ENCODE measurements at regions not wholly inside any gene's neighbourhood (a gene's known extent, or its start where the extent isn't known, plus 50 kb on each side); places are given as distances from the start of the nearest gene placed in this dataset.

- no peak for TF ChIP-seq CTCF (IDR thresholded peaks at IDR 0.05; ENCODE audit: partially characterized antibody, unreplicated experiment)
- H3K27me3 Mint-ChIP-seq (ENCODE audit: unreplicated experiment), result no peaks in the 10 kb centered on the region
- no peak overlapping the region for H3K4me3 Mint-ChIP-seq (ENCODE audit: unreplicated experiment)
- no peaks in the 10 kb centered on the region for H3K36me3 Mint-ChIP-seq (ENCODE audit: unreplicated experiment)
- no peak for DNase-seq
- H3K4me1 Mint-ChIP-seq (ENCODE audit: low read depth, unreplicated experiment), result no peaks in the 10 kb centered on the region
- peaks cover 1% of the 10 kb centered on the region for H3K9me3 Mint-ChIP-seq (ENCODE audit: unreplicated experiment)
- no peak overlapping the region for H3K27ac Mint-ChIP-seq (ENCODE audit: unreplicated experiment)
Measured at GRCh38 chr4:20178902-20179576, 72.7 kb upstream of the SLIT2 start.

- no peak overlapping the region for H3K27ac Mint-ChIP-seq (ENCODE audit: unreplicated experiment)
- H3K9me3 Mint-ChIP-seq (ENCODE audit: unreplicated experiment), result peaks cover 1% of the 10 kb centered on the region
- no peaks in the 10 kb centered on the region for H3K36me3 Mint-ChIP-seq (ENCODE audit: unreplicated experiment)
- no peaks in the 10 kb centered on the region for H3K4me1 Mint-ChIP-seq (ENCODE audit: low read depth, unreplicated experiment)
- H3K27me3 Mint-ChIP-seq (ENCODE audit: unreplicated experiment), result no peaks in the 10 kb centered on the region
- no peak for TF ChIP-seq CTCF (IDR thresholded peaks at IDR 0.05; ENCODE audit: partially characterized antibody, unreplicated experiment)
- no peak for DNase-seq
- H3K4me3 Mint-ChIP-seq (ENCODE audit: unreplicated experiment), result no peak overlapping the region
Measured at GRCh38 chr4:20176881-20177280, 74.8 kb upstream of the SLIT2 start.

DNA sequence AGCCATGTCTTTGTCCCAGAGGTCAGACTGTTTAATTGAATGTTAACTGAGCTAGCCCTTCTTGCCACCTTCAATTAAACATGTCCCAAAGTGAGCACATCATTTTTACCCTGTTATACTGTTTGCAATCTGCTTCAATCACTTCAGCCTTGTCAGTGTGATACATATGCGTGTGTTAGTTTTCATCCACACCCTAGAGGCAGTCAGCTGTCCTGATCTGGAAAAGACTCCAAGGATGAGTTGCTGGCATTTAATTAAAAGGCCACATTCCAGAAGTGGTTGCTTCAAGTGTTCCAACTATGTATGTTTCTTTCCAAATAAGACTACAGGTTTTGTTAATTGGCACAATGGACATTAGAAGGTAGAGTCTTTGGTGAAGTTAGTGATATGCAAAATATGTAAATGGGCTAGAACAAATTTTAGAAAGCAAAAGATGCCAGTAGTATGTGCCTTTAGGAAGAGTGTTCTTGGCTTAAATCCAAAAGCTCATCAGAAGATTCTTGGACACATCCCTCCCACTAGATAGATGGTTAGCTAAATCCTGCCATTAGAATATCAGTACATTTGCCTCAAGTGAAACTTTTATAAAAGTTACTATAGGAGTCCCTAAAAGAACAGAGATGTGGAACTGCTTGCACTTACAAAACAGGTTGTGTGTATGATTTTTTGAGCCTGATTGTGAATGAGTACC, 79.5 kb upstream of the SLIT2 start:
- no peak for TF ChIP-seq CTCF (IDR thresholded peaks at IDR 0.05; ENCODE audit: partially characterized antibody, unreplicated experiment)
- H3K9me3 Mint-ChIP-seq (ENCODE audit: unreplicated experiment), result no peaks in the 10 kb centered on the region
- DNase-seq, result no peak

GRCh38 chr4:20166544-20166943, 85.2 kb upstream of the SLIT2 start:
- no peaks in the 10 kb centered on the region for H3K27me3 Mint-ChIP-seq (ENCODE audit: unreplicated experiment)
- H3K9me3 Mint-ChIP-seq (ENCODE audit: unreplicated experiment), result no peaks in the 10 kb centered on the region
- no peak for TF ChIP-seq CTCF (IDR thresholded peaks at IDR 0.05; ENCODE audit: partially characterized antibody, unreplicated experiment)
- H3K4me3 Mint-ChIP-seq (ENCODE audit: unreplicated experiment), result no peak overlapping the region
- H3K4me1 Mint-ChIP-seq (ENCODE audit: low read depth, unreplicated experiment), result no peaks in the 10 kb centered on the region
- DNase-seq, result no peak
- H3K27ac Mint-ChIP-seq (ENCODE audit: unreplicated experiment), result no peak overlapping the region
- H3K36me3 Mint-ChIP-seq (ENCODE audit: unreplicated experiment), result no peaks in the 10 kb centered on the region

More for the DNA sequence above, 79.5 kb upstream of the SLIT2 start:
- Mint-ChIP-seq H3K4me3 (ENCODE audit: unreplicated experiment) (no peak overlapping the region), H3K36me3 (ENCODE audit: unreplicated experiment) (no peaks in the 10 kb centered on the region), H3K4me1 (ENCODE audit: low read depth, unreplicated experiment) (no peaks in the 10 kb centered on the region), H3K27ac (ENCODE audit: unreplicated experiment) (no peak overlapping the region), H3K27me3 (ENCODE audit: unreplicated experiment) (no peaks in the 10 kb centered on the region)

- no peak for DNase-seq
- Mint-ChIP-seq H3K27ac (ENCODE audit: unreplicated experiment) (no peak overlapping the region), H3K4me3 (ENCODE audit: unreplicated experiment) (no peak overlapping the region), H3K4me1 (ENCODE audit: low read depth, unreplicated experiment) (no peaks in the 10 kb centered on the region), H3K36me3 (ENCODE audit: unreplicated experiment) (no peaks in the 10 kb centered on the region), H3K27me3 (ENCODE audit: unreplicated experiment) (no peaks in the 10 kb centered on the region), H3K9me3 (ENCODE audit: unreplicated experiment) (no peaks in the 10 kb centered on the region)
- TF ChIP-seq CTCF (IDR thresholded peaks at IDR 0.05; ENCODE audit: partially characterized antibody, unreplicated experiment), result no peak
Measured at GRCh38 chr4:20159516-20159915, 92.2 kb upstream of the SLIT2 start.

Measured in glutamatergic neuron (in vitro differentiated cells).